CD4-positive, CD25-positive, alpha-beta regulatory T cell (primary cell): ENCODE measurements at regions not wholly inside any gene's neighbourhood (a gene's known extent, or its start where the extent isn't known, plus 50 kb on each side); places are given as distances from the start of the nearest gene placed in this dataset.
A peak's percentile ranks its signal among the peaks of the same experiment; 100 is the strongest.

Experiments
- ATAC-seq, 2 donors: fragments of 150-1000 bp; cut with Tn5 transposase; one replicate each; pipeline ENCODE4 v1.10.0; 2021; ENCODE audit warnings: low read depth in 2 of 2, moderate number of reproducible peaks in 2 of 2, moderate library complexity in 1 of 2
- DNase-seq, 3 donors: peaks; one replicate each; pipeline versions ENCODE4 v3.0.0 to v3.0.0-alpha.2; 2012 to 2022; ENCODE audit warnings: mixed read lengths in 1 of 3
- H3K27ac ChIP-seq: one replicate; pipeline ENCODE4 v1.7.0; 2013; ENCODE audit warnings: mild to moderate bottlenecking, low read length; ENCODE audit not compliant: insufficient read depth, poor library complexity, severe bottlenecking
- H3K27me3 ChIP-seq: one replicate; pipeline ENCODE4 v1.7.0; 2013; ENCODE audit warnings: low read length; ENCODE audit not compliant: control insufficient read depth, insufficient read depth
- H3K36me3 ChIP-seq: one replicate; pipeline ENCODE4 v1.7.0; 2013; ENCODE audit warnings: mild to moderate bottlenecking, low read length, moderate library complexity; ENCODE audit not compliant: control insufficient read depth, insufficient read depth
- H3K4me1 ChIP-seq: 2 replicates; pipeline ENCODE4 v1.7.0; 2013; ENCODE audit warnings: mild to moderate bottlenecking, low read length; ENCODE audit not compliant: insufficient read depth, control insufficient read depth, poor library complexity, severe bottlenecking
- H3K4me3 ChIP-seq: one replicate; pipeline ENCODE4 v1.7.0; 2013; ENCODE audit warnings: low read depth, mild to moderate bottlenecking, low read length, moderate library complexity
- H3K9me3 ChIP-seq, 2 experiments: 1 replicate in 1 of 2; 2 replicates in 1 of 2; pipeline ENCODE4 v1.7.0; 2013; ENCODE audit warnings: low read length in 2 of 2, mild to moderate bottlenecking in 1 of 2, moderate library complexity in 1 of 2; ENCODE audit not compliant: control insufficient read depth in 2 of 2
- H3K27ac Mint-ChIP-seq, 3 donors: one replicate each; pipeline ENCODE4 v1.8.0; 2020 to 2022; ENCODE audit warnings: mild to moderate bottlenecking in 3 of 3, mixed read lengths in 3 of 3, moderate library complexity in 2 of 3
- H3K27me3 Mint-ChIP-seq: one replicate; pipeline ENCODE4 v1.8.0; 2022; ENCODE audit warnings: mild to moderate bottlenecking, mixed read lengths
- H3K36me3 Mint-ChIP-seq: one replicate; pipeline ENCODE4 v1.8.0; 2020; ENCODE audit warnings: mixed read lengths
- H3K4me1 Mint-ChIP-seq, 4 donors: one replicate each; pipeline ENCODE4 v1.8.0; 2020 to 2022; ENCODE audit warnings: mixed read lengths in 4 of 4, mild to moderate bottlenecking in 1 of 4
- H3K4me3 Mint-ChIP-seq, 4 donors: one replicate each; pipeline ENCODE4 v1.8.0; 2020 to 2022; ENCODE audit warnings: mild to moderate bottlenecking in 4 of 4, mixed read lengths in 4 of 4, moderate library complexity in 3 of 4
- H3K9me3 Mint-ChIP-seq, 7 donors: one replicate each; pipeline ENCODE4 v1.8.0; 2020 to 2022; ENCODE audit warnings: mixed read lengths in 7 of 7, mild to moderate bottlenecking in 3 of 7, moderate library complexity in 2 of 7

- no peak overlapping the region for H3K4me3 Mint-ChIP-seq
- no peaks in the 10 kb centered on the region for H3K36me3 Mint-ChIP-seq
These were observed 256.8 kb downstream of the TOMM20 start for GRCh38 chr1:234871710-234872271.

GRCh38 chr1:234871039-234871709 lies 257.5 kb downstream of the TOMM20 start:
- Mint-ChIP-seq H3K36me3 (no peaks in the 10 kb centered on the region), H3K27ac (peak overlapping the region in 1 of 3 donors; percentile 19), H3K9me3 (no peaks in the 10 kb centered on the region), H3K4me1 (peaks cover 0 to 7% (median 2%) of the 10 kb centered on the region in 4 donors), H3K27me3 (peaks cover 5% of the 10 kb centered on the region), H3K4me3 (no peak overlapping the region)
- H3K9me3 ChIP-seq, result no peaks in the 10 kb centered on the region
- no peak for ATAC-seq
- H3K36me3 ChIP-seq, result no peaks in the 10 kb centered on the region
- no peaks in the 10 kb centered on the region for H3K27me3 ChIP-seq
- DNase-seq, result no peak
- no peak overlapping the region for H3K27ac ChIP-seq
- no peak overlapping the region for H3K4me3 ChIP-seq
- no peaks in the 10 kb centered on the region for H3K4me1 ChIP-seq

More at GRCh38 chr1:234871710-234872271, 256.8 kb downstream of the TOMM20 start:
- peak overlapping the region in 1 of 3 donors; percentile 19 for H3K27ac Mint-ChIP-seq
- Histone ChIP-seq H3K27ac (no peak overlapping the region), H3K27me3 (no peaks in the 10 kb centered on the region), H3K4me1 (no peaks in the 10 kb centered on the region), H3K36me3 (no peaks in the 10 kb centered on the region), H3K9me3 (no peaks in the 10 kb centered on the region), H3K4me3 (no peak overlapping the region)
- H3K9me3 Mint-ChIP-seq, result no peaks in the 10 kb centered on the region
- H3K27me3 Mint-ChIP-seq, result peaks cover 5% of the 10 kb centered on the region
- H3K4me1 Mint-ChIP-seq, result peaks cover 0 to 7% (median 2%) of the 10 kb centered on the region in 4 donors
- no peak for ATAC-seq
- no peak for DNase-seq

- Histone ChIP-seq H3K4me1 (no peaks in the 10 kb centered on the region), H3K36me3 (no peaks in the 10 kb centered on the region), H3K9me3 (no peaks in the 10 kb centered on the region), H3K4me3 (no peak overlapping the region), H3K27ac (no peak overlapping the region), H3K27me3 (no peaks in the 10 kb centered on the region)
- no peaks in the 10 kb centered on the region for H3K36me3 Mint-ChIP-seq
- H3K4me1 Mint-ChIP-seq, result peaks cover 0 to 7% (median 2%) of the 10 kb centered on the region in 4 donors
- DNase-seq, result no peak
- H3K27ac Mint-ChIP-seq, result peak overlapping the region in 1 of 3 donors; percentile 56
- no peaks in the 10 kb centered on the region for H3K9me3 Mint-ChIP-seq
- ATAC-seq, result no peak
- peaks cover 5% of the 10 kb centered on the region for H3K27me3 Mint-ChIP-seq
- H3K4me3 Mint-ChIP-seq, result no peak overlapping the region
These were observed 258.3 kb downstream of the TOMM20 start for GRCh38 chr1:234870020-234870981.

- Mint-ChIP-seq H3K27me3 (peaks cover 5% of the 10 kb centered on the region), H3K36me3 (no peaks in the 10 kb centered on the region), H3K9me3 (no peaks in the 10 kb centered on the region), H3K4me1 (peaks cover 0 to 7% (median 2%) of the 10 kb centered on the region in 4 donors), H3K27ac (peak overlapping the region in 2 of 3 donors; percentile 33 to 38), H3K4me3 (no peak overlapping the region)
- H3K27me3 ChIP-seq, result no peaks in the 10 kb centered on the region
- H3K9me3 ChIP-seq, result no peaks in the 10 kb centered on the region
- no peak for ATAC-seq
- no peak overlapping the region for H3K4me3 ChIP-seq
- DNase-seq, result no peak
- no peaks in the 10 kb centered on the region for H3K36me3 ChIP-seq
- no peak overlapping the region for H3K27ac ChIP-seq
- no peaks in the 10 kb centered on the region for H3K4me1 ChIP-seq
These were observed 259.2 kb downstream of the TOMM20 start for GRCh38 chr1:234869182-234870019.

- DNase-seq (no peak), ATAC-seq (no peak)
- Mint-ChIP-seq H3K36me3 (no peaks in the 10 kb centered on the region), H3K27ac (no peak overlapping the region), H3K4me3 (no peak overlapping the region), H3K9me3 (no peaks in the 10 kb centered on the region), H3K4me1 (peaks cover 0 to 7% (median 2%) of the 10 kb centered on the region in 4 donors), H3K27me3 (no peaks in the 10 kb centered on the region)
- Histone ChIP-seq H3K9me3 (no peaks in the 10 kb centered on the region), H3K36me3 (no peaks in the 10 kb centered on the region), H3K4me1 (no peaks in the 10 kb centered on the region), H3K27ac (no peak overlapping the region), H3K4me3 (no peak overlapping the region), H3K27me3 (no peaks in the 10 kb centered on the region)
These were observed 258.5 kb upstream of the IRF2BP2 start for GRCh38 chr1:234868296-234869147.

- no peaks in the 10 kb centered on the region for H3K4me1 ChIP-seq
- H3K27me3 ChIP-seq, result no peaks in the 10 kb centered on the region
- Mint-ChIP-seq H3K36me3 (no peaks in the 10 kb centered on the region), H3K27me3 (no peaks in the 10 kb centered on the region), H3K4me3 (no peak overlapping the region), H3K4me1 (peaks cover 0 to 5% (median 2%) of the 10 kb centered on the region in 4 donors), H3K9me3 (no peaks in the 10 kb centered on the region), H3K27ac (peak overlapping the region in 1 of 3 donors; percentile 32)
- H3K27ac ChIP-seq, result no peak overlapping the region
- H3K9me3 ChIP-seq, result no peaks in the 10 kb centered on the region
- H3K4me3 ChIP-seq, result no peak overlapping the region
- peak; percentile 29 to 36 for ATAC-seq
- H3K36me3 ChIP-seq, result no peaks in the 10 kb centered on the region
- DNase-seq, result no peak
These were observed 256.3 kb upstream of the IRF2BP2 start for GRCh38 chr1:234866007-234866866.
